ENCODE measurements at regions not wholly inside any gene's neighbourhood (a gene's known extent, or its start where the extent isn't known, plus 50 kb on each side); places are given as distances from the start of the nearest gene placed in this dataset.

DNA sequence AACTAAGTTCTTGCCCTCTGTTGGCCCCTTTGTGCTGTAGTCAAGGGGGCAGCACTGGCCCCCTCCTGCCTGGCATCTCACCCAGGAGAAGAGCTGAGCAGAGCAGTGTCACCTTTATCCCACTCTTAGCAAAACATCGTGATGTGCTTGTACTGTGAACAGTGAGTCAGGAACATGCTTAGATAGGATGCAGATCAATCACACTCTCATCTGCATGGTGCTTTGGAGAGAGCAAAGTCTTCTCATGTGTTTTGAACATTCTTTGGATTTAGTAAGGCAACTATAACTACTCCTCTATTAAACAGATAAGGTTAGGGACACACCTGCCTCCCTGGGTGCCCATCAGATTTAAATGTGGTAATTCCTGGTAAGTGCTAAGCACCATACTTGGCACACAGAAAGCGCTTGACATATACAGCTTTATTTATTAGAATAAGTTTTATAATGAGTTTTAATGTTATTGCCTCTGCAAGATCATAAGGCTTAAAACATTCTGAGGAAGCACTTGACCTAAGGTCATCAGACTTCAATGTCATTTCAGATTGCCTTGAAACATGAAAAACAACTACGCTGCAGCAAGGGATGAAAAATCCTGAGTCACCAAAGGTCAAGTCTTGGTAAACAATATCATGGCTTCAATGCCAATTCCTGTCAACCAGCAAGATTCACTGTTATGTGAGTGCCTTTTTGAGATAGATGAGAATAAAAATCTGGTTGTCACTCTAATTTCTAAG is 82.4 kb upstream of the IRS2 start:
- Histone ChIP-seq H3F3A (replicated peaks; ENCODE audit: insufficient read depth) (peaks cover 7% of the 10 kb centered on the region), H3K4me3 (ENCODE audit: low read depth in 2 of 2, low read length in 1 of 2) (no peak overlapping the region), H3K4me2 (peak overlapping the region; percentile 64), H3K36me3 (replicated peaks in 1 of 2; ENCODE audit: control insufficient read depth in 1 of 2, insufficient read depth in 2 of 2, low read length in 1 of 2) (no peaks in the 10 kb centered on the region), H2AFZ (ENCODE audit: low read depth) (peak overlapping the region; percentile 83), H3K9ac (no peak overlapping the region), H3K79me2 (ENCODE audit: insufficient read depth) (no peaks in the 10 kb centered on the region), H3K4me1 (ENCODE audit: control insufficient read depth in 1 of 2, insufficient read depth in 2 of 2, low read depth in 1 of 2, low read length in 1 of 2) (peaks cover 5 to 16% of the 10 kb centered on the region in 2 experiments; a peak in 1 of 4 replicates), H4K20me1 (ENCODE audit: insufficient read depth) (no peaks in the 10 kb centered on the region), H3K27me3 (ENCODE audit: insufficient read depth) (no peaks in the 10 kb centered on the region), H3K27ac (ENCODE audit: low read depth in 2 of 2, low read length in 1 of 2) (peak overlapping the region; percentile 36 to 79; a peak in 3 of 4 replicates), H3K9me2 (no peaks in the 10 kb centered on the region), H3K9me3 (no peaks in the 10 kb centered on the region)
- ChIA-PET POLR2A (interaction anchor here (0.7 kb wide), 1 partner anchor 606 kb away, joined by 3 read pairs; no protein-coding TSS in a partner anchor), CTCF (interaction anchor here (0.6 to 1.6 kb wide), 4 partner anchors 215 to 954 kb away, joined by 3 to 6 read pairs (median 4); no protein-coding TSS in a partner anchor)
- 73% methylated on average over 3 of the region's 3 CpGs for WGBS (ENCODE audit: low lambda C conversion rate)
- no peak for DNase-seq
- TF ChIP-seq, protein P1, sequence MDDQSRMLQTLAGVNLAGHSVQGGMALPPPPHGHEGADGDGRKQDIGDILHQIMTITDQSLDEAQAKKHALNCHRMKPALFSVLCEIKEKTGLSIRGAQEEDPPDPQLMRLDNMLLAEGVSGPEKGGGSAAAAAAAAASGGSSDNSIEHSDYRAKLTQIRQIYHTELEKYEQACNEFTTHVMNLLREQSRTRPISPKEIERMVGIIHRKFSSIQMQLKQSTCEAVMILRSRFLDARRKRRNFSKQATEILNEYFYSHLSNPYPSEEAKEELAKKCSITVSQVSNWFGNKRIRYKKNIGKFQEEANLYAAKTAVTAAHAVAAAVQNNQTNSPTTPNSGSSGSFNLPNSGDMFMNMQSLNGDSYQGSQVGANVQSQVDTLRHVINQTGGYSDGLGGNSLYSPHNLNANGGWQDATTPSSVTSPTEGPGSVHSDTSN (IDR thresholded peaks at IDR 0.05) = peak; percentile 43; the same call in 1 of the 2 replicates
- TF ChIP-seq RXRA (IDR thresholded peaks at IDR 0.05; ENCODE audit: borderline replicate concordance, low read depth) = peak; percentile 33; the same call in 1 of the 2 replicates
- TF ChIP-seq FOXJ3 (CRISPR knock-in tag; IDR thresholded peaks at IDR 0.05) = no peak
- TF ChIP-seq, protein P2, sequence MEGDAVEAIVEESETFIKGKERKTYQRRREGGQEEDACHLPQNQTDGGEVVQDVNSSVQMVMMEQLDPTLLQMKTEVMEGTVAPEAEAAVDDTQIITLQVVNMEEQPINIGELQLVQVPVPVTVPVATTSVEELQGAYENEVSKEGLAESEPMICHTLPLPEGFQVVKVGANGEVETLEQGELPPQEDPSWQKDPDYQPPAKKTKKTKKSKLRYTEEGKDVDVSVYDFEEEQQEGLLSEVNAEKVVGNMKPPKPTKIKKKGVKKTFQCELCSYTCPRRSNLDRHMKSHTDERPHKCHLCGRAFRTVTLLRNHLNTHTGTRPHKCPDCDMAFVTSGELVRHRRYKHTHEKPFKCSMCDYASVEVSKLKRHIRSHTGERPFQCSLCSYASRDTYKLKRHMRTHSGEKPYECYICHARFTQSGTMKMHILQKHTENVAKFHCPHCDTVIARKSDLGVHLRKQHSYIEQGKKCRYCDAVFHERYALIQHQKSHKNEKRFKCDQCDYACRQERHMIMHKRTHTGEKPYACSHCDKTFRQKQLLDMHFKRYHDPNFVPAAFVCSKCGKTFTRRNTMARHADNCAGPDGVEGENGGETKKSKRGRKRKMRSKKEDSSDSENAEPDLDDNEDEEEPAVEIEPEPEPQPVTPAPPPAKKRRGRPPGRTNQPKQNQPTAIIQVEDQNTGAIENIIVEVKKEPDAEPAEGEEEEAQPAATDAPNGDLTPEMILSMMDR (IDR thresholded peaks at IDR 0.05) = no peak

DNA sequence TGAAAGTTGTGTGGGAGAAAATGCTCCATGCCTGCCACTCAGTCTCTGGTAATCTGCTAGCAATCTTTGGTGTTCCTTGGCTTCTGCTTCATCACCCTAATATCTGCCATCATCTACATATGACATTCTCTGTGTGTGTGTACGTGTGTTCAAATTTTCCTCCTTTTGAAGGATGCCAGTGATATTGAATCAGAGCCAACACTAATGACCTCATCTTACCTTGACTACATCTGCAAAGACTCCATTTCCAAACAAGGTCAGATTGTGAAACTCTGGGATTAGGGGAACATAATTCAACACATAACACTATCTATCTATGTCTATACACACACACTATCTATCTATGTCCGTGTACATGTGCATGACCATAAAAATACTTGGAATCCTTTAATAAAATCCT is 81.4 kb upstream of the IRS2 start:
- H3K27me3 ChIP-seq (ENCODE audit: insufficient read depth) = no peaks in the 10 kb centered on the region

More for the DNA sequence above, 81.4 kb upstream of the IRS2 start:
- TF ChIP-seq RFX5 (IDR thresholded peaks at IDR 0.05; ENCODE audit: low read length) (no peak), MEF2A (IDR thresholded peaks at IDR 0.05; ENCODE audit: borderline replicate concordance, low read depth) (no peak), GATA2 (CRISPR knock-in tag; IDR thresholded peaks at IDR 0.05) (no peak), FOSL2 (IDR thresholded peaks at IDR 0.05; ENCODE audit: borderline replicate concordance, low read depth) (no peak), RXRA (IDR thresholded peaks at IDR 0.05; ENCODE audit: borderline replicate concordance, low read depth) (no peak), EP300 (IDR thresholded peaks at IDR 0.05; ENCODE audit: borderline replicate concordance in 1 of 2, low read depth in 1 of 2, low read length in 1 of 2) (no peak)
- TF ChIP-seq, protein P3, sequence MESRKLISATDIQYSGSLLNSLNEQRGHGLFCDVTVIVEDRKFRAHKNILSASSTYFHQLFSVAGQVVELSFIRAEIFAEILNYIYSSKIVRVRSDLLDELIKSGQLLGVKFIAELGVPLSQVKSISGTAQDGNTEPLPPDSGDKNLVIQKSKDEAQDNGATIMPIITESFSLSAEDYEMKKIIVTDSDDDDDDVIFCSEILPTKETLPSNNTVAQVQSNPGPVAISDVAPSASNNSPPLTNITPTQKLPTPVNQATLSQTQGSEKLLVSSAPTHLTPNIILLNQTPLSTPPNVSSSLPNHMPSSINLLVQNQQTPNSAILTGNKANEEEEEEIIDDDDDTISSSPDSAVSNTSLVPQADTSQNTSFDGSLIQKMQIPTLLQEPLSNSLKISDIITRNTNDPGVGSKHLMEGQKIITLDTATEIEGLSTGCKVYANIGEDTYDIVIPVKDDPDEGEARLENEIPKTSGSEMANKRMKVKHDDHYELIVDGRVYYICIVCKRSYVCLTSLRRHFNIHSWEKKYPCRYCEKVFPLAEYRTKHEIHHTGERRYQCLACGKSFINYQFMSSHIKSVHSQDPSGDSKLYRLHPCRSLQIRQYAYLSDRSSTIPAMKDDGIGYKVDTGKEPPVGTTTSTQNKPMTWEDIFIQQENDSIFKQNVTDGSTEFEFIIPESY (IDR thresholded peaks at IDR 0.05; ENCODE audit: borderline replicate concordance, low read depth) = no peak
- TF ChIP-seq, protein P4, sequence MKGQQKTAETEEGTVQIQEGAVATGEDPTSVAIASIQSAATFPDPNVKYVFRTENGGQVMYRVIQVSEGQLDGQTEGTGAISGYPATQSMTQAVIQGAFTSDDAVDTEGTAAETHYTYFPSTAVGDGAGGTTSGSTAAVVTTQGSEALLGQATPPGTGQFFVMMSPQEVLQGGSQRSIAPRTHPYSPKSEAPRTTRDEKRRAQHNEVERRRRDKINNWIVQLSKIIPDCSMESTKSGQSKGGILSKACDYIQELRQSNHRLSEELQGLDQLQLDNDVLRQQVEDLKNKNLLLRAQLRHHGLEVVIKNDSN (IDR thresholded peaks at IDR 0.05; ENCODE audit: borderline replicate concordance, low read depth) = no peak
- no peaks in the 10 kb centered on the region for H3K36me3 ChIP-seq (replicated peaks in 1 of 2; ENCODE audit: control insufficient read depth in 1 of 2, insufficient read depth in 2 of 2, low read length in 1 of 2)
- H3F3A ChIP-seq (replicated peaks; ENCODE audit: insufficient read depth) = peaks cover 7% of the 10 kb centered on the region
- H3K4me3 ChIP-seq (ENCODE audit: low read depth in 2 of 2, low read length in 1 of 2) = no peak overlapping the region
- no peaks in the 10 kb centered on the region for H3K9me2 ChIP-seq
- 53% methylated on average over 2 of the region's 2 CpGs for WGBS (ENCODE audit: low lambda C conversion rate)
- H3K9ac ChIP-seq = no peak overlapping the region
- H3K4me1 ChIP-seq (ENCODE audit: control insufficient read depth in 1 of 2, insufficient read depth in 2 of 2, low read depth in 1 of 2, low read length in 1 of 2) = peaks cover 5 to 16% of the 10 kb centered on the region in 2 experiments; a peak in 2 of 4 replicates
- ChIA-PET POLR2A (no interaction called here), CTCF (interaction anchor here (0.9 kb wide), 1 partner anchor 29 kb away, joined by 3 read pairs; no protein-coding TSS in a partner anchor)
- DNase-seq = no peak
- H3K4me2 ChIP-seq = no peak overlapping the region
- H4K20me1 ChIP-seq (ENCODE audit: insufficient read depth) = no peaks in the 10 kb centered on the region
- H2AFZ ChIP-seq (ENCODE audit: low read depth) = no peak overlapping the region
- H3K9me3 ChIP-seq = no peaks in the 10 kb centered on the region
- no peaks in the 10 kb centered on the region for H3K79me2 ChIP-seq (ENCODE audit: insufficient read depth)
- H3K27ac ChIP-seq (ENCODE audit: low read depth in 2 of 2, low read length in 1 of 2) = no peak overlapping the region
